IPS DF 19.7 (cell line): ENCODE measurements at regions not wholly inside any gene's neighbourhood (a gene's known extent, or its start where the extent isn't known, plus 50 kb on each side); places are given as distances from the start of the nearest gene placed in this dataset.

Source experiments
- DNase-seq: peaks from one replicate; pipeline ENCODE4 v3.0.0-alpha.2; 2013; ENCODE audit warnings: low read depth, low spot score

GRCh38 chr16:85555719-85556455 is 57.2 kb upstream of the GSE1 start:
- no peak for DNase-seq

- no peak for DNase-seq
These were observed 56.6 kb upstream of the GSE1 start for GRCh38 chr16:85556456-85557082.

GRCh38 chr16:85557083-85557970 is 55.8 kb upstream of the GSE1 start:
- DNase-seq = no peak

- no peak for DNase-seq
These were observed 55.0 kb upstream of the GSE1 start for GRCh38 chr16:85557971-85558657.

GRCh38 chr16:85560932-85561247 is 52.2 kb upstream of the GSE1 start:
- no peak for DNase-seq

- no peak for DNase-seq
These were observed 51.7 kb upstream of the GSE1 start for GRCh38 chr16:85561248-85562092.

GRCh38 chr16:85562093-85562786 is 50.9 kb upstream of the GSE1 start:
- no peak for DNase-seq

GRCh38 chr16:85563034-85563433 is 50.1 kb upstream of the GSE1 start:
- no peak for DNase-seq
